OCI-LY1 (cell line): ENCODE measurements at regions not wholly inside any gene's neighbourhood (a gene's known extent, or its start where the extent isn't known, plus 50 kb on each side); places are given as distances from the start of the nearest gene placed in this dataset.

Source experiments
- CTCF ChIP-seq: fragments of 200-600 bp; sonication (generic), shearing (Covaris generic); IDR thresholded peaks from 2 replicates; pipeline ENCODE4 v1.5.1; 2017; ENCODE audit warnings: mild to moderate bottlenecking, antibody characterized with exemption, low read length, moderate library complexity, mixed read lengths
- EZH2 ChIP-seq: fragments of 200-600 bp; sonication (generic), shearing (Covaris generic); IDR thresholded peaks from 2 replicates; pipeline ENCODE4 v1.8.0; 2017; ENCODE audit warnings: borderline replicate concordance, mixed run types, mild to moderate bottlenecking, antibody characterized with exemption, low read length, moderate library complexity, mixed read lengths

- TF ChIP-seq CTCF (no peak), EZH2 (no peak)
These were observed 68.8 kb upstream of the BCL9 start for GRCh38 chr1:147472489-147472888.
